Non-pigmented ciliary epithelial cell (primary cell): ENCODE measurements at regions not wholly inside any gene's neighbourhood (a gene's known extent, or its start where the extent isn't known, plus 50 kb on each side); places are given as distances from the start of the nearest gene placed in this dataset.

Source experiments
- DNase-seq: peaks from one replicate; pipeline ENCODE4 v3.0.0-alpha.2; 2010; ENCODE audit warnings: low read depth

DNA sequence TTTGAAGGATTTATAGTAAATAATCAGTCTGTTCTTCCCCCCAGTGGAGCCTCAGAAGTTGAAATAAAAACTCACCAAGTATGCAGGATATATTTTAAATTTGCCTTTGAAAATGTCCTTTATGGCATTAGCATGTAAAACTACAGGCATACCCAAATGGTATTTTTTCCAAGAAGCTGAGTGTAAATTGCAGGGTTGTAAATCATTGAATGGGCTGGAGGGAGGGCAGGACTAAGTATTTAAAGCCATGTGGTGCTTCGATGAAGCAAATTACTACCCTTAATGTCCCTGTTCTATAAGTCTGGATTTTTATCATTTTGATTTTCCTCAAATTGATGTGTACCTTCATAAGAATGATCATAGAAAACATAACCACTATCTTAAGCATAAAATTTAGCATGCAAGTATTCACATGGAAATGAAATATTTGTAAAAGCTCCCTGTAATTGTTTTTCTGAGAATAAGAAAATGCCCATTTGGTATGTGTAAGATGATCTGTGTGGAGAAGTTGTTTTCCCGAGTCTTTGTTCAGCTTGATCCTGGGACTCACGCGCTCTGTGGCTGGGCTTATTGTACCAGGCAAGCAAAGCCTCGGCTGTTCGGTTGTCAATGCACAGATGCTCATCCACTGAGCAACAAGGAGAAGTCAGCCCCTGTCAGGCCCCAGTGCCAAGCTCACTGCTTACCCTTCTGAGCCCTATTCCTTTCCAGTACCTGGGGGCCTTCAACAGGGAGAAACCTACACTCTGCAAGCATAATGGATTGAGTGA lies 66.7 kb downstream of the CD164 start:
- DNase-seq: no peak

DNA sequence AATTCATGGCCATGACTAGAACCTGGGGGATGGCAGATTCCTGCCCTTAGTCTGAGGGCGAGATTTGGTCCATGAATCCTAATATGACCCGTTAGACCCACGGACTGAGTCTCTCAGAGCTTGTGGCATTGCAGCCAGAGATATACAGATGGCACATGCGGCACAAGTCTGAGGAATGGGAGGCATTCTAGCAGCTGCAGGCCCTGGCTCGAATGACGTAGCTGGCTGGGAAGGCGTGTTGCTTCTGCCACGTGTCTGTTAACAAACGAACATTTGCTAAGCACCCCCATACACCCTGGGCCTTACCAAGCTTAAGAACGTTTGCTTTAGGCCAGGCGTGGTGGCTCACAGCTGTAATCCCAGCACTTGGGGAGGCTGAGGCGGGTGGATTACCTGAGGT lies 68.0 kb downstream of the CD164 start:
- DNase-seq: no peak

DNA sequence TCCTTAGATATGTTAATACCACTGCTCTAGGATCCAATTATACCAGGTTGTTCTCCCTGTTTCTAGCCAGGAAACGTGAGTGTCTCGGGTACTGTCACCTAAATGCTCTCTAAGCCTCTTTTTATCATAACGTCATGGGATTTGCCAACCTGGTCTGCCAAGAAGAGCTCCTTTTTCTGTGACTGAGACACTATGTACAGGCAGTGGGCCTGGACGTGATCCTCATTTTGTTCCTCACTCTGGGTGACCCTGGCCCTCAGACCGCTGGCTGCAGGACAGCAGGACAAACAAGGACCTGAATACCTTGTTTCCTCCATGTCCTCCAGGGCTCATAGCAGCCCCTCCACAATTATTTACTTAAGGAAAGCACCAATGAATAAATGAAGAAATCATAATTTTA lies 69.1 kb downstream of the CD164 start:
- DNase-seq: no peak

DNA sequence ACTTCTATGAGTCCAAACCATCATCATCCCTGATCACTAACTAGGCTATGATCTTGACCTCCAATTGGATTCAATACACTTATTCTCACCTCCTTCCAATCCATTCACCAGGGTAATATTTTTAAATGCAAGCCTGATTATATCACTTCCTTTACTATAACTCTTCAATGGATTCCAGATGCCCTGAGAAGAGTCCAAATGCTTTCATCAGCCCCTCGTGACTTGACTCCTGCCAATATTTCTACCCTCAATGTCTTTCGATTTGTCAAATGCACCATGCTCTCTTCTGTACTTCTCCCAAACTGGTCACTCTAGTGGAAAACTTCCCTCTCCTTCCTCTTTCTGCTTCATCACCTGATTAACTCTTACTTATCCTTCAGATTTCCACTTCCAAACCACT lies 70.8 kb downstream of the CD164 start:
- no peak for DNase-seq

DNA sequence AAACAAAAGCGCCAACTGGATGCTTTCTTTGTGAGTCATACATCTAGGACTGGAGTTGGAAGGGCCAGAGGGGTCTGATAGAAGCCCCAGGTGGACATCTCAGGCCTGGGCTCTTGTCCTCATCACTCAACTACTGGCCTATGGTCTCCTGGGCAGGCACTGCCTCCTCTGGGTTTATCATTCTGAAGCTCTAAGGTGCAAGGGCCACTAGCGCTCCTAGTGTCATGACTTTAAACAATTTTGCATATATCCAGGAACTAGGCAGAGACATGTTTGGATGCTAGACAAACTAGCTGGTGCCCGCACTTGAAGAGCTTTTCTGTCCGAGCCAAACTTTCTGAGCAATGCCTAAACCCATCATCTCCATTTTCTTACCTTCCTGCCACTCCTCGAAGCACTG lies 72.3 kb downstream of the CD164 start:
- no peak for DNase-seq

DNA sequence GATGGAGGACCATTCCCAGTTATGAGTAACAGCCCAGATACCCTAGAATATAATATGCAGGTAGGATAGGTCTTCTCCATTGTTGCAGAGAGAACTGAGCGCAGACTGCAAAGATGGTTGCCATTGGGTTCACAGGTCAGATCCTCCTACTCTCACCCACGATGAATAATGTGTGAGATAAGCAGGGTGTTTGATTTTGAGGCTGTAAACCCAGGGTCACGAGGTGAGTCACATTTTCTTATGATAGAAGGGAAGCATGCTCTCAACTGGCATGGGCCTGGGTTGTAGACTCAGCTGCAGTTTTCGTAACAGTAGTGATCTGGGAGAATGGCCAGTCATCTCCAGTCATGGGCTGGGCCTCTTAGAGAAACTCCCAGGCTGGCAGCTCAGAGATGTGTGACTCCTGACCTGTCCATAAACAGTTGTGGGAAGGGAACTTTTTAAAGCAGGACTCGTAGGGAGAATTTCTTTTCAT lies 74.2 kb downstream of the CD164 start:
- peak; percentile 6 for DNase-seq

DNA sequence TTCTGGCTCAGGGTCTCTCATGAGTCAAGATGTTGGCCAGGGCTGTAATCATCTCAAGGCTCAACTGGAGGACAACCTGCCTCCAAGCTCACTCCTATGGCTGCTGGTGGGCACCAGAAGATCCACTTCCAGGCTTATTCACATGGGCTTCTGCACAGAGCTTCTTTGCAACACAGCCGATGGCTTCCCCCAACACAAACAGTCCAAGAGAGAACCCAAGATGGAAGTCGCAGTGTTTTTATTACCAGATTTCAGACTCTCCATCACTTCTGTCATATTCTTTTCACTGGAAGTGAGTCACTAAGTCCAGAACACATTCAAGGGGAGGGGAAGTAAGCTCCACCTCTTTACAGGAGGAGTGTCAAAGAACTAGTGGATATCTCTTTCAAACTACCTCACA lies 75.5 kb downstream of the CD164 start:
- no peak for DNase-seq

DNA sequence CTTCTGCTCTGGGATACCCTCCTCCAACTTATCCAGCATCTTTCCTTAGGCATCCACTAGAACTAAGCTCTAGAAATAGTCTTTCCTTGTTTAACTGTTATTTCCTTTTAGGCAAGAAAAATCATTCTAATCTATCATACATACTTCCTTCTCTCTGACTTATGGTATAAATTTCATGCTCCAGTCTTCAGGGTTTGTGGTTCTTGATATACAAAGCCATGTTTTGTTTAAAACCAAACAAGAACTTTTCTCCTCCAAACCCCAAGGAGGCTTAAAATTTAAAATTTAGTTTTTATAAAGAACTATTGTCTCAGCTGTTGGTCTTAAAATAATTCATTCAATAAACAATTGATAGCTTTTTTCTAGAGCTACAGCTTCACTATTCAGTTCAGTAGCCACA lies 77.2 kb downstream of the CD164 start:
- DNase-seq: no peak

DNA sequence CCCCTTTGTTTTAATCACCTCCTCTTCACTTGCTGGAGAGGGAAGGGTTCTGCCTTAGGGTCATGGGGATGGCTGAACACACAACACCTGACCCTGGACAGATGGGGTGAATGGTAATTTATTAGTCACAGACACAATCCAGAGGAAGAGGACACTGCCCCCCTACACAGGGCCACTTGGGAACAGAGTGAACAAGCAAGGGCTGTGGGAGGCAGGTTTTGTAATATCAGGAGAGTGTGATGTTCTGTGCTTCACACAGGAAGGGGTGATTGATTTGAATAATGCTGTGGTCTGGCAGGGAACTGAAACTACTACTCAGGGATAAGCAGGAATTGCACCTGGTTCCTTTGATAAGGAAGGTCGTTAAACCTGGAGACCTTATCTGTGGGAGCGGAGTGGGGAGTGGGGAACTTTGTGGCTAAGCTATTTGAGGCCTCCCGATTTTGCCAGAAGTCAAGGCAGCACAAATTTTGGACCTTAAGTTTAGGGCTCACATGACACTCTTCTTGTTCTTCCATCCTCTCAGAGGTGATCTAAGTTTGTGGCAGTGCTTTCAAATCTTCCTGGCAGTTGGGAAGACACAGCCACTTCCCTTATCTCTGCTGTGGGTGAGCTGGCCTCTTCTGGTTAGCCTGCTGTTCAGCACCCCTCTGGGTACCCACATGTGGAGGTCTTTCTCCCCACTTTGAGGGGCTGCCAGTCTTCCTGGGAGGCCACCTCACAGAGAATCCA lies 77.8 kb downstream of the CD164 start:
- no peak for DNase-seq

DNA sequence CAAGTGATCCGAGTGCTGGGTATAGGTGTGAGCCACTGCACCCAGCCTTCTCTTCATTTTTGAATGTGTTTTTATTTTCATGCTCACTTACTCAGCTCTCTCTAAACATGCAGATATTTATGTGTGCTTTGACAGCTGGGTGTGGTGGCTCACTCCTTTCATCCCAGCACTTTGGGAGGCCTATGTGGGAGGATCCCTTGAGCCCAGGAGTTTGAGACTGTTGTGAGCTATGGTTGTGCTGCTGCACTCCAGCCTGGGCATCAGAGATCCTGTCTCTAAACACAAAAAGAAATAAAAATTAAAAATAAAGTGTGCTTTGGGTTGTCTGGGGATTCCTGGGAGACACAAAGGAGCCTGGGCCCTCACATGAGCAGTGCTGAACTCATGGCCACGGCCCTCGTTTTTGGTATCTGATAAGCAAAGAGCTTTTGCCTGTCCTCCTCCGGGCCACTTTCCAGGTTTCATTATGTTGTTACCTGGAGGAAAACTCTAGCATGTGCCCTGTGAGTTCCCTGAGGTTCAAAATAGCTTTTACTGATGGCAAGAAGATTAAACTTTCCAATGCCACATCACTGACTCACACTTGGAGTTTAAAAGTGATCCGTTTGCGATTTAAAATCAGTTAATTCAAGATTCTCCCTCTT lies 78.5 kb downstream of the CD164 start:
- no peak for DNase-seq

DNA sequence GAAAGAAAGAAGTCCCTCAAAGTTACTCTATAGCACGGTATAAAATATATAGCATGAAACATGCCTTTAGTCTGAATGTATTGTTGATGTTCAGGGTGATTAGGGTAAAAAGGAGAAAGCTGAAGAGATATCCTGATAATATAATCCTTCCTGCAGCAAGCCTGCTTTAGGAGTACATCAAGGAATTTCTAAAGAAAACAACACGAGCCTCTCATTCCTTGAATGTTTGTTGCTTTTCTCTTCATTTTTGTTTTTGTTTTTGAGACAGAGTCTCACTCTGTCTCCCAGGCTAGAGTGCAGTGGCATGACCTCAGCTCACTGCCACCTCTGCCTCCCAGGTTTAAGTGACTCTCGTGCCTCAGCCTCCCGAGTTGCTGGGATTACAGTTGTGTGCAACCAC lies 79.1 kb downstream of the CD164 start:
- DNase-seq: no peak

DNA sequence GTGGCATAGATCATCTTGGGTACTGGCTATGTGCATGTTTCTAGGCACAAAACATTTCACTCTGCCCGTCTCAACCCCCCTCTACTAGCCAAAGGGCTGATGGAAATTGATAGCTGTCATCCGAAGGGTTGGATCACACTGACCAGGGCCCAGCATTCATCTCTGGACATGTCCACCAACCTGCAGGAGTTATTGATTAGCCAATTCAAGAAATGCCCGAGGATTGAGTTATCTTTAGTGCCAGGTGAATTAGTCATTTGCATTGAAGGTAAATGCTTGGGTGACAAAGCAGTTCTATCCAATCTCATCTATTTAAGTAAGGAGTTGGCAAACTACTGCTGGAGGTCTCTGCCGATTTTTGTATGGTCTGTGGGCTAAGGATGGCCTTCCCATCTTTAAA lies 80.1 kb downstream of the CD164 start:
- DNase-seq: no peak

DNA sequence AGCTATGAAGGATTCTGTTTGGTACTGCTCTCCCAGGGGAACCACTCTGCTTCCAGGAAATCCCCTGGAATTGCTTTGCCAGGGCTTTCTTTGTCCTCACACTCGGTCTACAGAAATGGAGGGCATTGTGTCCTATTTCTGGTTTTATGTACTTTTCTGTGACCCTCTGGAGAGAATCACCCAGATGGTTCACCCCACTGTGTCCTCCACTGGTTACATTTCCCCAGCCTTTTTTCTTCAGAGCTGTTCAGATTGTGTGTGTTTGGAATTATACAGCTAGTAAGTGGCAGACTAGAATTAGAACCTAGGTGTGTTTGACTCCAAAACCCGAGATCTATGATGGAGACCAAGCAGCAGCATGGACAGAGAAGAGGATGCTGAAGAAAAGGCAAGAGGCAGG lies 80.8 kb downstream of the CD164 start:
- no peak for DNase-seq

DNA sequence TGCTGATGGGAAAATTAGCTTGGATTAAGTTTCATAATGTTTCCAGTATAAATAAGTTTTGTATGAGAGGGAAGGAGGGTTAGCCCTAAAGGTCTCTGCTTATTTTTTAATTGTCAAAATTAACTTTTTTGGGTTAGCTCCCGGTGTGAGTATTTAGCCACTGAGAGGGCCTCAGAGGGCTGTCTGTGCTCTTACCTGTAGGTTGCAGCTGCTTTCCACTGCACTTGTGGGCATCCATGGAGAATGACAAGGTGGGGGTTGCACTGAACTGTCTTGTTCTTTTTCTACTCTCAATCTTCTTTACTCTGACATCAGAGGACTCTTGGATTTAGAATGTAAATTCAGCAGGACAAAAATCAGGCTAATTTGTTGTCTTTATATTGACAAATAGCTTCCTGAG lies 81.4 kb downstream of the CD164 start:
- no peak for DNase-seq

DNA sequence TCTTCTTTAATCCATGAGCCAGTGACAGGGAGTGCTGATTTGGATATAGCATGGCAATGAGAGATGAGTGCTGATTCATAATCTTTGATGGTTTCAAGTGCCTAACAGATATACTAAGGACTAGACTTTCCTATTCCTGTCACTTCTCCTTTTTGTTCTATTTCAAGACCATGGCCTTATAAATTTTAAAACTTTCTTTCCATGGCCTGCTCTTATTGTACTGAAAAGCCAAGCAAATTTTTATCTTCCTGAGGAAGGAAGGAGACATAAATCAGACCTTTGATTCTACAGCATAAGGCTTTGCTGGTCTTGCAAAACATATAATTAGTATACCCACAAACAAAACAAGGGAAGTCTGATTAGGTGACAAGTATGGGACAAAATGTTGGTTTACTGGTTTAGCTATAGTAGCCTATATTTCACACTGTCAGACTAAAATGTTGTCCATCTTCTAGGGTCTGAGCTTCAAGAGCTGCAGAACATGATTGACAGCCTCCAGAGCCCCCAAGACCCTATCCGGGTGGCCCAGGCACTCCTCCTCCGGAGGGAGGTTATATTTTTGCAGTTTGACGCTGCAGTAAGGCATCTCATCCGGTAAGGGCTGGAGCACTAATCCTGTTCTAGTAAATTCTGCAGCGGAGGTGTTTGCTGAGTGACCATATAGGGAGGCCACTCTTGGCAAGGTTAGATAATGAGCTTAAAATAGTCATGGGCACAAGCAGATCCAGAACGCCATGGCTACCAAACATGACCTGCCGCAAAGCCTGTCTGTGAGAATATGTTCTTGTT lies 82.3 kb downstream of the CD164 start:
- DNase-seq: no peak

DNA sequence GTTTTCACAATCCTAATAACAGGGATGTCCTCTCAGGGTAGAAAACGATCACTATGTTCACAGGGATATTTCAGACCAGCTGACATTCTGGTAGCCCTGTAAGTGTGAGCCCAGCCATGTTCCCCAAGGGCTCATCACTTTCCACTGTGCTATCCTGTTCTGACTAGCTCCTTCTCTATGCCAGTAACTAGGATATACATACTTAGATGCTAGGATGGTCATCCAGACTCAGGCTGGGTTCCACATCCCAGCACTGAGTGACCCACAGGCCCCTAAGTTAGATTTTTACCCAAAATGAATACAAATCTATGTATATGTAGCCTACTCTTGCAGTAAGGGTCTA lies 83.0 kb downstream of the CD164 start:
- DNase-seq: no peak

DNA sequence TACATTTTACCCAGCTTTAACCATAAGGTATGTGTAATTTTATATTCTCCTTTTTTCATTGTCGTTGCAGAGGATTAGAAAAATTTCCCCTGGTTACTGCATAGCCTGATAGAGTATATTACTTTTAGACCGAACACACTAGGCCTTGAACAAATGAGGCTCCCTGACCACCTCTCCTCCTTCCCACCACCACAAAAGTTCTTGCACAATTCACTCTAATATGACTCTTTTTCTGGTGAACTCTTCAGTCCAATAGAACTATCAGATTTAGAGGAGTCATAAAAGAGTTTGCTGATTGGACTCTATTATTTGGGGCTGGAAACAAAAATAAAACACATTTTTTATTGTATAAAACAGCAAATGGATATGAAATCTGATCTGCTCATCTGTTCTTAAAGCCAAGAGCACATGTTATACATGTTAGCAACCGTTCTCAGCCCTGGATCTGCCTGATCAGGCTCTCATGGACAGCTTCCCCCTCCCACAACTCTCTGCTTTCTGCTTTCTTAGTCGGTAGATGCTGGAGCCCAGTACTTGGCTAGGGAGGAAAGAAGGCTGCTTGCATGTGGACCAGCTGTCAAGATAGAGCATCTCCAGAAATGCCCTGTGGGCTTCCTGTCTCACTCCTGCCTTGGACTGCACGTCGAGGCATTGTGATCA lies 83.5 kb downstream of the CD164 start:
- DNase-seq: no peak

DNA sequence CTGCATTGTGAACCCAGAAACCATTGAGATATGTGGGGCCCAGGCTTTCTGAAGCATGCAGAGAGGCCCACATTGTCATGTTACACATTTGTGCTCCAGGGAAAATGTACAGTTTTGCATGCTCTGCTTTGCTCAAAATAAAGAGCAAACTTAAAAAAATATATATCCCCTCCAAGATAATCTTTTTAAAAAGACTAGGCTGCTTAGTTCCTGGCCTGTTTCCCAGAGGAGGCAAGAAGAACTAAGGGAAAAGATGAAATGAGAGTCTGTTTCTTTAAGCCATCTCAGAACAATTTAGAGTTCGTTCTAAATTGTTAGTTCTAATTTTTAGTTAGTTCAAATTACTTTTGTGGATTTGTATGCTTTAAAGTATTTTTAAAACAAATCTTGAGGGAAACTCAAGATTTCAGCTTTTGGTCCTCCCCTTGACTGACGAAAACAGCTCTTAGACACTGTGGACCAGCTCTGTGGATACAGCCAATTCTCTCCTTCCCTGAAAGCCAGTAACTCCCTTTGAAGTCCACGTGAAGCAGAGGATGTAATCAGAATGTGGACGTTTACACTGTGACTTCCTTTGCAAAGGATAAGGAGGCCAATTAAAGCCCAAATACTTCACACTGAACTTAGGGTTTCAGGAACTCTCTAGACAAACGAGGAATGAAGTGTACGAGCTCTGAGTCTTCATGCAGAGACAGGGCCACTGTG lies 84.7 kb downstream of the CD164 start:
- DNase-seq: no peak

DNA sequence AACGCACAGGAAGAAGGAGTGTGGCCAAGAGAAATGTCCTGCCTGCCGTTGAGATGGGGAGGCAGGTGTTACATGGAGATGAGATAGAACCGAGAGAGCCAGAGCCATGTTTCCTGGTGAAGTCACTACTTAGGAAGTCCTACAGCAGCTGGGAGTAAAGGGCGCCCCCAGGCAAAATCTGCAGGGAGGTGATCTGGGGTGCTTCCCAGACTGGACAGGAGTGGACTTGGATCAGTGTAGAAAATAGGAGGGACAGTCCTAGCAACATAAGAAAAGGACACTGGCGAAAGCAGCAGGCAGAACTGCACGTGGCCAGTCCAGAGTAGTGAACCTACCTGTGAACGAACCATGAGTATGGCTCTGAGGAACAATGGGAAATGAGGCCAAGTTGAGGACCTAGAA lies 85.3 kb downstream of the CD164 start:
- no peak for DNase-seq

DNA sequence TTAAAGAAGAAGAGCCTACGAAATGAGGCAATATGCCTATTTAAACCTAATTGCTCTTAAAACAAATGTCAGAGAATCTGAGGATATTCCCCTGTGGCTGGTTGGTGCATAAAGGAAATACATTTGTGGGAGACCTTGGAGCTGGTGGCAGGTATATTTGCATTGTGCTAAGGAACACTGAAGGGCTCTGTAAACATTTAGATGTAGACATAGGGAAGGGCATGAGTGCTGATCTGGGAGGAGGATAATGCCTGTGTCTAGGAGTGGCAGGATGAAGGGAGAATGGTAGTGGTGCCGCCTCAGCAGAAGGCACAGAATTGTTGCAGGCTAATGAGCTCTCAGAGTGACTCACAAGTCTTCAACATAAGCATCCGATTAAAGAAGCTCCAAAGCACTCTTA lies 85.8 kb downstream of the CD164 start:
- no peak for DNase-seq

DNA sequence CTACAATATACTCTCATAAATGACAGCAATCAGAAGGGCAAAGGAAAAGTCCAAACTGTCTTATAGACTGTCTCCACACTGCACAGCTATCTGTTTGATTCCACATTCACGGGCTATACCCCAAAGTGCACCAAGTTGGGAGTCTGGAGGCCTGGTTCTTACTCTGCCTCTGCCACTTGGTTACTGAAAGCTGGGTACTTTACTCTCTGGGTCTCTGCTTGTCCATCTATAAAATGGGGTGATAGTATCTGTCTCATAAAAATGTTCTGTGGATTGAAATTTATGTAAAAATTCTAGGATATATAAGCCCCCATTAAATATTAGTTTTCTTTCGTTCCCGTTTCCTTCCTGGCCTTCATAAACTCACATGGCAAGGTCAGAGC lies 86.5 kb downstream of the CD164 start:
- DNase-seq: no peak
